ENCODE measurements at regions not wholly inside any gene's neighbourhood (a gene's known extent, or its start where the extent isn't known, plus 50 kb on each side); places are given as distances from the start of the nearest gene placed in this dataset.
A peak's percentile ranks its signal among the peaks of the same experiment; 100 is the strongest.

DNA sequence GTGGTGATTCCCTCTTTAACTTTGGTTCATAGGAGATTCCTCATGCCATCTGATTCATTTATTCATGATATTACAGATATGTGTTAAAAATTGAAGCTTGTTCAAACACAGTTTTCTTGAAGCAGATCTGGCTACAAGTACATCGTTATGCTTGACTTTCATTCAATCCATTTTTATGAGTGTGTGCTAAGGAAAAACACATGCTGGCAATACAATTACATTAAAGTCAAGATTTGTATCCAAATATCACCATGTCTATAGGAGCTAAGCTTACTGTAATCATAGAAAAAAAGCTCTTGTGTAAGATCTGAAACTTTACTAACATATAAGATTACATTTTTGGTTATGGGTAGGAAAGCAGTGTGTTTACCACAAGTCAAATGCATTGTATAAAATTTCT lies 151.8 kb upstream of the FAT1 start:
- no peaks in the 10 kb centered on the region for H3K9me3 ChIP-seq (ENCODE audit: low read depth)
- H3K27ac ChIP-seq = no peak overlapping the region
- no peak for TF ChIP-seq CTCF (IDR thresholded peaks at IDR 0.05; ENCODE audit: low read depth, low read length)
- H3K36me3 ChIP-seq = no peaks in the 10 kb centered on the region
- DNase-seq (ENCODE audit: low read depth in 1 of 2, low spot score in 1 of 2) = no peak
- no peaks in the 10 kb centered on the region for H3K4me1 ChIP-seq (ENCODE audit: low read depth)
- no peak overlapping the region for H3K4me3 ChIP-seq
- H3K27me3 ChIP-seq = no peaks in the 10 kb centered on the region

- TF ChIP-seq CTCF (IDR thresholded peaks at IDR 0.05; ENCODE audit: low read depth, low read length) = no peak
- no peaks in the 10 kb centered on the region for H3K36me3 ChIP-seq
- no peaks in the 10 kb centered on the region for H3K4me1 ChIP-seq (ENCODE audit: low read depth)
- H3K27ac ChIP-seq = no peak overlapping the region
- H3K4me3 ChIP-seq = no peak overlapping the region
- H3K9me3 ChIP-seq (ENCODE audit: low read depth) = no peaks in the 10 kb centered on the region
- no peaks in the 10 kb centered on the region for H3K27me3 ChIP-seq
- DNase-seq (ENCODE audit: low read depth in 1 of 2, low spot score in 1 of 2) = peak in 1 of 2 donors; percentile 12
These were observed 153.4 kb upstream of the FAT1 start for GRCh38 chr4:186876961-186877626.

- H3K9me3 ChIP-seq (ENCODE audit: low read depth) = no peaks in the 10 kb centered on the region
- DNase-seq (ENCODE audit: low read depth in 1 of 2, low spot score in 1 of 2) = no peak
- no peak overlapping the region for H3K27ac ChIP-seq
- no peak overlapping the region for H3K4me3 ChIP-seq
- H3K36me3 ChIP-seq = no peaks in the 10 kb centered on the region
- no peak for TF ChIP-seq CTCF (IDR thresholded peaks at IDR 0.05; ENCODE audit: low read depth, low read length)
- no peaks in the 10 kb centered on the region for H3K27me3 ChIP-seq
- no peaks in the 10 kb centered on the region for H3K4me1 ChIP-seq (ENCODE audit: low read depth)
These were observed 154.6 kb upstream of the FAT1 start for GRCh38 chr4:186878203-186878776.

- H3K4me3 ChIP-seq = no peak overlapping the region
- no peaks in the 10 kb centered on the region for H3K27me3 ChIP-seq
- H3K27ac ChIP-seq = no peak overlapping the region
- no peaks in the 10 kb centered on the region for H3K36me3 ChIP-seq
- DNase-seq (ENCODE audit: low read depth in 1 of 2, low spot score in 1 of 2) = peak in 1 of 2 donors; percentile 20
- no peaks in the 10 kb centered on the region for H3K9me3 ChIP-seq (ENCODE audit: low read depth)
- no peak for TF ChIP-seq CTCF (IDR thresholded peaks at IDR 0.05; ENCODE audit: low read depth, low read length)
- no peaks in the 10 kb centered on the region for H3K4me1 ChIP-seq (ENCODE audit: low read depth)
These were observed 158.0 kb upstream of the FAT1 start for GRCh38 chr4:186881521-186882220.

DNA sequence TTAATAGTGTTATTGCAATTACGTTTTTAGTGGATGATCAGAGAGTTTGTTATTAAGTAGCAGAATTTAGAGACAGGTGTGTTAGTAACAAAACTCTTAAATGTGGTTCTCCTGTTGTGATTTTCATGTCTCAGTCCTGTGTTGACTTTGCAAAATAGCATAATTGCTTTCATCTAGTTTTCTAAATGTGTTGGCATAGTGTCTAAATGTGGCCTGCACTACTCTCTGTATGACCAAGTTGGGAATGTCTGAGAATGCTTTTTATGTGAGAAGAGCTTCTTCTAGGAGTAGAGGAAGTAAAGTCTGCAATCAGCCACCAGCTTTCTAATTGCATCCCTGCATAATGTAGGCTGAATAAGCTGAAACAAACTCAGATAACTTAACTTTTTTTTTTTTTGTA lies 158.6 kb upstream of the FAT1 start:
- no peak for DNase-seq (ENCODE audit: low read depth in 1 of 2, low spot score in 1 of 2)
- Histone ChIP-seq H3K27ac (no peak overlapping the region), H3K27me3 (no peaks in the 10 kb centered on the region), H3K4me3 (no peak overlapping the region), H3K9me3 (ENCODE audit: low read depth) (no peaks in the 10 kb centered on the region), H3K36me3 (no peaks in the 10 kb centered on the region), H3K4me1 (ENCODE audit: low read depth) (no peaks in the 10 kb centered on the region)
- no peak for TF ChIP-seq CTCF (IDR thresholded peaks at IDR 0.05; ENCODE audit: low read depth, low read length)
